HCT116 (cell line): ENCODE measurements at regions not wholly inside any gene's neighbourhood (a gene's known extent, or its start where the extent isn't known, plus 50 kb on each side); places are given as distances from the start of the nearest gene placed in this dataset.

Experiments used
- CTCF ChIP-seq, 3 experiments: fragments of 200-600 bp in 1 of 3; sonication (generic) in 1 of 3; IDR thresholded peaks in 2 of 3; conservative IDR thresholded peaks in 1 of 3; 2 replicates each; pipeline ENCODE4 v1.5.1; 2012 to 2017; ENCODE audit warnings: low read depth in 2 of 3, low read length in 2 of 3, antibody characterized with exemption in 1 of 3, borderline replicate concordance in 1 of 3, control low read depth in 1 of 3, mild to moderate bottlenecking in 1 of 3, mixed read lengths in 1 of 3, mixed run types in 1 of 3, moderate library complexity in 1 of 3; ENCODE audit not compliant: insufficient read depth in 1 of 3
- EZH2 ChIP-seq: fragments of 200-600 bp; sonication (generic); IDR thresholded peaks from 2 replicates; pipeline ENCODE4 v1.6.1; 2017; ENCODE audit warnings: antibody characterized with exemption, mixed run types
- JUND ChIP-seq: IDR thresholded peaks from 2 replicates; pipeline ENCODE4 v1.6.1; 2012
- POLR2A ChIP-seq: IDR thresholded peaks from 2 replicates; pipeline ENCODE4 v1.7.0; 2011; ENCODE audit warnings: borderline replicate concordance; ENCODE audit not compliant: insufficient read depth, insufficient read length; ENCODE audit errors: extremely low read depth
- POLR2AphosphoS5 ChIP-seq: IDR thresholded peaks from 2 replicates; pipeline ENCODE4 v1.6.1; 2011; ENCODE audit warnings: mild to moderate bottlenecking, low read depth, low read length, moderate library complexity
- SIN3A ChIP-seq: IDR thresholded peaks from 2 replicates; pipeline ENCODE4 v1.6.1; 2012; ENCODE audit warnings: low read depth
- TCF7L2 ChIP-seq: IDR thresholded peaks from 2 replicates; pipeline ENCODE4 v1.7.0; 2011; ENCODE audit warnings: borderline replicate concordance, inconsistent platforms; ENCODE audit not compliant: insufficient read depth, insufficient read length; ENCODE audit errors: extremely low read depth
- YY1 ChIP-seq: IDR thresholded peaks from 2 replicates; pipeline ENCODE4 v1.6.1; 2011; ENCODE audit warnings: low read length, low read depth, moderate library complexity, mild to moderate bottlenecking; ENCODE audit not compliant: insufficient replicate concordance; ENCODE audit errors: extremely low read depth

GRCh38 chr20:20941468-20941889, 164.7 kb downstream of the LINC00237 start:
- no peak for TF ChIP-seq CTCF (IDR thresholded peaks at IDR 0.05 in 2 of 3, conservative IDR thresholded peaks at IDR 0.05 in 1 of 3; ENCODE audit: borderline replicate concordance in 1 of 3, insufficient read depth in 1 of 3, low read depth in 2 of 3, low read length in 2 of 3)
- no peak for TF ChIP-seq TCF7L2
- no peak for TF ChIP-seq EZH2
- no peak for TF ChIP-seq JUND
- TF ChIP-seq YY1: no peak
- no peak for TF ChIP-seq POLR2AphosphoS5
- no peak for TF ChIP-seq SIN3A
- no peak for TF ChIP-seq POLR2A
